ENCODE measurements at regions not wholly inside any gene's neighbourhood (a gene's known extent, or its start where the extent isn't known, plus 50 kb on each side); places are given as distances from the start of the nearest gene placed in this dataset.
"Not testable (repeated sequence)": the region's sequence is repeated elsewhere in the genome, so short reads cannot be mapped to it uniquely, and the experiment has no call there.

DNA sequence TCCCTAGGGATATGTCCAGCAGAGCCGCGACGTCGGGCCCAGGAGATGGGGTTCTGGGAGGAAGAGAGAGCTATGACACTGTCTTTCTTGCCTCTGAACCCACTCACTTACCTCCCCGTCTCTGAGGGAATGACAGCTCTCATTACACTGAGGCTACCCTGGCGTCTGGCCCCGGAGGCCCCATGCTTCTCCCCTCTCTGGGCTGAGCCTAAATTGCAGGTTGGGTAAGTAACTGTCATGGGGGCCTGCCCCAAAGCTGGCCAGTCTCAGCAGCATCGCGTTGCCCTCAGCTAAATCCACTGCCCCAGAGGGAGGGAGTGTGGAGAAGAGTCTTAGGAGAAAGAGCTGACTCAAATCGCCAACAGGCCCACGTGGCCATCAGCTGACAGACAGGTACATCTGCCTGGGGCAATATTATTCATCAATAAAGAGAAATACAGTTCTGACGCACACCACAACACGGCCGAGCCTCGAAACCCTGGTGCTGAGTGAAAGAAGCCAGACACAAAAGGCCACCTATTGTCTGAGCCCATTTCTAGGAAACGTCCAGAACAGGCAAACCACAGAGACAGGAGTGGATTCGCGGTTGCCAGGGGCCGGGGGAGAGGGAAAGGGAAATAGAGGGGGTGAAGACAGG lies 156.4 kb downstream of the C16orf95 start:
- DNase-seq (ENCODE audit: low read depth), result no peak

- DNase-seq (ENCODE audit: low read depth), result not testable (repeated sequence)
Measured at GRCh38 chr16:87161410-87161809, 155.8 kb downstream of the C16orf95 start.

- DNase-seq (ENCODE audit: low read depth), result no peak
Measured at GRCh38 chr16:87161822-87162676, 155.1 kb downstream of the C16orf95 start.

DNA sequence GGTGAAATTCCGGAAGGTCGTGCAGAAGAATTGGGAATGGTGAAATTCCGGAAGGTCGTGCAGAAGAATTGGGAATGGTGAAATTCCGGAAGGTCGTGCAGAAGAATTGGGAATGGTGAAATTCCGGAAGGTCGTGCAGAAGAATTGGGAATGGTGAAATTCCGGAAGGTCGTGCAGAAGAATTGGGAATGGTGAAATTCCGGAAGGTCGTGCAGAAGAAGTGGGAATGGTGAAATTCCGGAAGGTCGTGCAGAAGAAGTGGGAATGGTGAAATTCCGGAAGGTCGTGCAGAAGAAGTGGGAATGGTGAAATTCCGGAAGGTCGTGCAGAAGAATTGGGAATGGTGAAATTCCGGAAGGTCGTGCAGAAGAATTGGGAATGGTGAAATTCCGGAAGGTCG lies 154.4 kb downstream of the C16orf95 start:
- DNase-seq (ENCODE audit: low read depth), result not testable (repeated sequence)

GRCh38 chr16:87163637-87164036 lies 153.6 kb downstream of the C16orf95 start:
- no peak for DNase-seq (ENCODE audit: low read depth)

- DNase-seq (ENCODE audit: low read depth), result no peak
Measured at GRCh38 chr16:87165151-87165550, 152.0 kb downstream of the C16orf95 start.

- DNase-seq (ENCODE audit: low read depth), result no peak
Measured at GRCh38 chr16:87165885-87166284, 151.3 kb downstream of the C16orf95 start.

- no peak for DNase-seq (ENCODE audit: low read depth)
Measured at GRCh38 chr16:87166321-87166720, 150.9 kb downstream of the C16orf95 start.

GRCh38 chr16:87166934-87167333 lies 150.3 kb downstream of the C16orf95 start:
- no peak for DNase-seq (ENCODE audit: low read depth)

DNA sequence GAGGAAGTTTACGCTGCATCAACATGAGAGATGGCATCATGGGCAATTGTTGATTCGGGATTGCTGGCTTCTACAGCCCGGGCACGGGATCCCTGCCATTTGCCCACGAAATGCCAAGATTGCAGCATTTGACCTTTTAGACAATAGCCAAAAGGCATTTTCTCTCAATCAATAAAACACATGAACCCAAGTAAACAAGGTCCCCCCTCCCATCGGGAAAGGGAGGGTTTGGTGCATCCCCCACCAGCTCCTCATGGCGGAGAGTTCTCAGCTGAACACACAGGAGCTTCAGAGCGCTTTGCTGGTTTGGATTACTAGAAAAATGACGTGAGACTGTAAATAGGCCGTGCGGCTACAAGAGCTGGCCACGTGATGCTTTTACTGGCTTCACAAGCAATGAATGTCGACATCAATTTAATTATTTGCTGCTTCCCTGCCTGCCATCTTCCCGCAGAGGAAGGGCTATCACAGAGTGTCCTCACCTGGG lies 147.6 kb downstream of the C16orf95 start:
- DNase-seq (ENCODE audit: low read depth), result no peak

DNA sequence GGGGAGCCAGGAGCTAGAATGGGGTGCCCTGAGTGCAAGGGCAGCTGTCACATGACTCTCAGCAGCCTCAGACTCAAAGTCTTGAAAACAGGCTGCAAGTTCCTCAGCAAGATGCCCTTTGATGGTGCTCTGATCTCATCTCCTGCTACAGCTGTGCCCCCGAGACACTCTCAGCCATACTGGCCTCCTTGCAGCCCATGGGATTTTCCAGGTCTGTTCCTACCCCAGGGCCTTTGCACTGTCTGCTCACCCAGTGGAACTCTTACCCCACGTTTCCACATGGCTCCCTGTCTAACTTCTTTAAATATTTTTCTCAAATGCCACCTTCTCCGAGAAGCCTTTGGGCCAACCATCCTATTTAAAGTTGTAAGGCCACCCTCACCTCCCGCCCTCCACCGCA lies 146.9 kb downstream of the C16orf95 start:
- no peak for DNase-seq (ENCODE audit: low read depth)

DNA sequence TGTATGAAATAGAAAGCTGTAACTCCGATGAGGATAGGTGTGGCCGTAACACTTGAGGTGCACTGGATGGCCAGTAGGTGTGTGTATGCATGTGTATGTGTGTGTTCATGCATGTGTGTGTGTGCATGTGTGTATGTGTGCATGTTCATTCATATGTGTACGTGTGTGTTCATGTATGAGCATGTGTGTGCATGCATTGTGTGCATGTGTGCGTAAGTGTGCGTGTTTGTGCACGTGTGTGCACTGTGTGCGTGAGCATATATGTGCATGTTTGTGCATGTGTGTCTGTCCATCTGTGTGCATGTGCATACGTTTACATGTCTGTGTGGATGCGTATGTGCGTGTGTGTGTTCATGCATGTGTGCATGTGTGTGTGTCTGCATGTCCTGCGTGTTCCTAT lies 145.5 kb downstream of the C16orf95 start:
- no peak for DNase-seq (ENCODE audit: low read depth)

- DNase-seq (ENCODE audit: low read depth), result no peak
Measured at GRCh38 chr16:87172632-87173031, 144.6 kb downstream of the C16orf95 start.

DNA sequence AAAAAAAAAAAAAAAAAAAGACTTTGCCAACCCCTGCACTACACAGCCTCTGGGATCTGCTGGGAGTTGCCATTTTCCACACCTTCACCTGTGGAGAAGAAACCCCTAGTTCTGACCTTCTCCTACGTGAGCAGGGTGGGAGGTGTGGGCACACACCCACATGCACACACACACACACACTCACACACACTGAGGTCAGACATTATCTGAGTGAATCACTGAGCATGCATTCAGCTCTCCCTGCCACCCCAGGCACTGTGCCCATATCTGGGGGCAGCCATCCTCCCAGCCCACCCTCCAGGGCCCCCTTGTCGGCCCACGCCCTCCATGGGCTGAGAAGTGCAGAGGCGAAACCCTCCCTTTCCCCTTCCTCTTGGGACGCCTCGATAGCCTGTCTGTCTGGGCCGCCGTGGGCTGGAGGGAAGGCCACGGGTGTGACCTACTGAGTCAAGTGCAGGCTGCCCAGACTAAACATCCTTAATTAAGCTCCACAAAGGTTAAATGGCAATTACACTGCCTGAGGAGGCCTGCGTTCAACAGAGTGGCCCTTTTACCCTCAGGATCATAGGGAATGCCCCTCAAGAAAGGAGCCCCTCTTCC lies 143.8 kb downstream of the C16orf95 start:
- DNase-seq (ENCODE audit: low read depth), result no peak

GRCh38 chr16:87174061-87174460 lies 143.1 kb downstream of the C16orf95 start:
- DNase-seq (ENCODE audit: low read depth), result no peak

DNA sequence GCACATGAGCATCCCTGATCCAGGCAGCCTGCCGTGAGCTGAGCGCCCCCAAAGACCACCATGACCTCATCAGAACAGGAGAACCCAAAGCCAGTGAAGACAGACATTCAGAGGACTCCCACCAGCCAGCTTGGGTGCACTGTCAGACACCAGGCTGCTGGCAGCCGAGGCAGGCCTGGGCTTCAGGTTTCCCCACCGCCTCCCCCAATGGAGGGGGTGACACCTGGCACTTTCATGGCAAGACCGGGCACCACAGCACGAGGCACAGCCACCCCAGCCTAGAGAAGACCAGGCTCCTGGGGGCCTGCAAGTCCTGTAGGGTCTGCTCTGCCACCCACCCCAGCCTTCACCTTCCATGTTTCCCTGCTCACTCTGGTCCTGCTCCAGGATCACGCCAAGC lies 140.5 kb downstream of the C16orf95 start:
- no peak for DNase-seq (ENCODE audit: low read depth)

- DNase-seq (ENCODE audit: low read depth), result no peak
Measured at GRCh38 chr16:87177673-87178072, 139.5 kb downstream of the C16orf95 start.

DNA sequence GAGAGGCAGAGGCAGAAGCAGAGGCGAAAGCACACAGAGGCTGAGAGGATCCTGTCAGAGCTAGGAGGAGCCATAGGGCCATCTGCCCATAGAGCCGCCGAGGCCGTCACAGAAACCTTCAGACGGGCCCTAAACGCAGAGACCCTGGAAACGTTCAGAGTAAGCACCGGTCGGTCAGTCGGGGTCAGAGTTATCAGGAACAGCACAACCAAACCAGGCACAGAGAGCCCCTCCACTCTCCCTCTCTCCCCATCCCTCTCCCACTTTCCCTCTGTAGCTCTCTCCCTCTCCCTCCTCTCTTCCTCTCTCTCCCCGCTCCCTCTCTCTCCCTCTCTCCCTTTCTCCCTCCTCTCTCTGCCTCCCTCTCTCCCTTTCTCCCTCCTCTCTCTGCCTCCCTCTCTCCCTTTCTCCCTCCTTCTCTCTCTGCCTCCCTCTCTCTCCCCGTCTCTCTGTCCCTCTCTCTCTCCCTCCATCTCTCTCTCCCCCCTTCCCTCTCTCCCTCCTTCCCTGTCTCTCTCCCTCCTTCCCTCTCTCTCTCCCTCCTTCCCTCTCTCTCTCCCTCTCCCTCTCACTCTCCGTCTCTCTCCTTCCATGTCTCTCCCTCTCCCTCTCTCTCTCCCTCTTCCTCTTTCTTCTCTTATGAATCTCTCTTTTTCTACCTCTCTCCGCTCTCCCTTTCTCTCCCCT lies 138.9 kb downstream of the C16orf95 start:
- DNase-seq (ENCODE audit: low read depth), result no peak

DNA sequence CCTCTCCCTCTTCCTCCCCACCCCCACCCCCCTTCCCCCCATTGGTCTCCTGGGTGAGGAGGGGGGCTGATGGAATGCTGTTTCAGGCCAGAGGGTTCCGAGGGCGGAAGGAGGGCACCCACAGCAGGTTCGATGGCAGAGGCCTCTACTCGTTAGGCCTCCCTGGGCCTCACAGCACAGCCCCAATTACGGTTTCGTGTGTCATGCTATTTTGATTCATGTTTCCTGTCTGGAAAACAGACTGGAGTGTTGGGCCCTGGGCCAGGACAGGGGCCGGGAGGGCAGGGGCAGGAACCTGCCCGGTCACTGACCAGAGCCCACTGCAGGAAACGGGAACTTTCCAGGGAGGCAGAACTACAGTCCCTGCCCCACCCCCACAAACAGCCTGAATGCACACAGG lies 138.2 kb downstream of the C16orf95 start:
- DNase-seq (ENCODE audit: low read depth), result no peak

GRCh38 chr16:87180069-87180468 lies 137.1 kb downstream of the C16orf95 start:
- no peak for DNase-seq (ENCODE audit: low read depth)

DNA sequence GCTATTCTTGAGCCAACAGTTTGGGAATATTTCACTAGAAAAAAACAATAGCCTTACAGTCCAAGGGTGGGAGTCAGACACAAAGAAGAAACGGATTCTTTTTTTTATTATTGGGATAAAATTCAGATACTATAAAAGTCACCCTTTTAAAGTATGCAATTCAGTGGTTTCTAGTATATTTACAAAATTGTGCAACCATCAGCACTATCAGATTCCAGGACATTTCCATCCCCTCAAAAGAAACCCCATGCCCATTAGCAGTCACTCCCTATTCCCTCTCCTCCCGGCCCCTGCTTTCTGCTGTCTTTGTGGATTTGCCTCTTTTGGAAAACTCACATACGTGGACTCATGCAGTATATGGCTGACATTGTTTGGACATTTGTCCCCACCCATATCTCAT lies 134.4 kb downstream of the C16orf95 start:
- DNase-seq (ENCODE audit: low read depth), result no peak

- DNase-seq (ENCODE audit: low read depth), result no peak
Measured at GRCh38 chr16:87183647-87184046, 133.5 kb downstream of the C16orf95 start.
